H1 (cell line): ENCODE measurements at regions not wholly inside any gene's neighbourhood (a gene's known extent, or its start where the extent isn't known, plus 50 kb on each side); places are given as distances from the start of the nearest gene placed in this dataset.

ENCODE experiments used
- BCL11A ChIP-seq, 2 experiments: IDR thresholded peaks; one replicate each; pipeline ENCODE4 v1.6.1; 2011; ENCODE audit warnings: low read depth in 2 of 2, low read length in 2 of 2, mild to moderate bottlenecking in 2 of 2
- CHD1 ChIP-seq: IDR thresholded peaks from 2 replicates; pipeline ENCODE4 v1.6.1; 2012; ENCODE audit warnings: low read depth, low read length, improper control_type of control experiment
- HDAC2 ChIP-seq, 2 experiments: fragments of 300-600 bp in 1 of 2; sonication (generic) in 1 of 2; IDR thresholded peaks; 2 replicates each; pipeline ENCODE4 v1.6.1; 2011 to 2012; ENCODE audit warnings: low read depth in 2 of 2, low read length in 2 of 2, mild to moderate bottlenecking in 2 of 2, moderate library complexity in 2 of 2, borderline replicate concordance in 1 of 2, inconsistent platforms in 1 of 2
- POLR2AphosphoS5 ChIP-seq: IDR thresholded peaks from 2 replicates; pipeline ENCODE4 v1.6.1; 2011; ENCODE audit warnings: low read depth, low read length
- RXRA ChIP-seq: IDR thresholded peaks from 2 replicates; pipeline ENCODE4 v1.6.1; 2011; ENCODE audit warnings: low read depth, mild to moderate bottlenecking, low read length, moderate library complexity; ENCODE audit not compliant: insufficient read depth
- TF ChIP-seq, protein P1 (sequence below): IDR thresholded peaks from 2 replicates; pipeline ENCODE4 v1.6.1; 2011; ENCODE audit warnings: low read length, improper control_type of control experiment

DNA sequence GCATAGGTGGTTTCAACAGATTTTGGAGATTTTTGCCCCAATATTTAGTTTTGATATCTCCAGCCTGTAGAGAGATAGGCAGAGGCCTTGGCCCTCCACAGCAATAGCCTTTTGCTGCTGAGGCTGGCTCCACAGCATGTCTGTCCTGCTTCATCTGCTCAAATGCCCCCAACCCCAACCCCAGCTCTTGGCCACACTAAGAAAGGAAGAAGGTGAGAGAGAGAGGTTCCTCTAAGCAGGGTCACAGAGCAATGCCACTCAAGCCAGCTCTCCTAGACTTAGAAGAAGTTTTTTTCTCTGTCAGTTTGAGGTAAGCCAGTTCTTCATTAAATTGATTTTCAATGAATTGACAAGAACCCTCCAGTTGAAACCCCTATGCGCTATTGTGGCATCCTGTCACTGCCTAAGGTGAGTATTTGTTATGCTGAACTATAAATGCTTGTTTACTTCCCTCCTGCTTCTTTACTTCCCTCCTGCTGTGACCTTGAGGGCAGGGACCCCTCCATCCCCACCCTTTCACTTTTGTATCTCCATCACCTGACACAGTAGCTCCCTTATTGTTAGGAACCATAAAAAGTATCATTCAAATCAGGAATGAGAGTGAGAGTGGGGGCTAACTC is 366.2 kb upstream of the CNR1 start (continued):
- TF ChIP-seq BCL11A (IDR thresholded peaks at IDR 0.05; ENCODE audit: low read depth in 2 of 2, low read length in 2 of 2) (no peak), POLR2AphosphoS5 (no peak), RXRA (no peak), CHD1 (no peak), HDAC2 (IDR thresholded peaks at IDR 0.05; ENCODE audit: borderline replicate concordance in 1 of 2, low read depth in 2 of 2, low read length in 2 of 2) (no peak)
- TF ChIP-seq, protein P1, sequence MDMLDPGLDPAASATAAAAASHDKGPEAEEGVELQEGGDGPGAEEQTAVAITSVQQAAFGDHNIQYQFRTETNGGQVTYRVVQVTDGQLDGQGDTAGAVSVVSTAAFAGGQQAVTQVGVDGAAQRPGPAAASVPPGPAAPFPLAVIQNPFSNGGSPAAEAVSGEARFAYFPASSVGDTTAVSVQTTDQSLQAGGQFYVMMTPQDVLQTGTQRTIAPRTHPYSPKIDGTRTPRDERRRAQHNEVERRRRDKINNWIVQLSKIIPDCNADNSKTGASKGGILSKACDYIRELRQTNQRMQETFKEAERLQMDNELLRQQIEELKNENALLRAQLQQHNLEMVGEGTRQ: no peak
